Osteoblast (primary cell): ENCODE measurements at regions not wholly inside any gene's neighbourhood (a gene's known extent, or its start where the extent isn't known, plus 50 kb on each side); places are given as distances from the start of the nearest gene placed in this dataset.

ENCODE experiments used
- DNase-seq: peaks from one replicate; pipeline ENCODE4 v3.0.0; 2011; ENCODE audit warnings: low spot score, mixed read lengths; ENCODE audit not compliant: insufficient read length; ENCODE audit errors: missing footprints
- H2AFZ ChIP-seq: 2 replicates; pipeline ENCODE4 v1.6.0; 2011; ENCODE audit warnings: mild to moderate bottlenecking, low read length
- H3K27ac ChIP-seq: 2 replicates; pipeline ENCODE4 v1.5.1; 2011; ENCODE audit warnings: mild to moderate bottlenecking, low read depth, low read length, moderate library complexity
- H3K27me3 ChIP-seq: 2 replicates; pipeline ENCODE4 v1.6.0; 2012; ENCODE audit warnings: mild to moderate bottlenecking, control low read depth, inconsistent platforms, low read length, moderate library complexity; ENCODE audit not compliant: insufficient read depth
- H3K36me3 ChIP-seq: 2 replicates; pipeline ENCODE4 v1.5.1; 2011; ENCODE audit warnings: mild to moderate bottlenecking, low read length, control low read depth, moderate library complexity; ENCODE audit not compliant: insufficient read depth
- H3K4me1 ChIP-seq: 2 replicates; pipeline ENCODE4 v1.5.1; 2011; ENCODE audit warnings: mild to moderate bottlenecking, low read length, control low read depth, moderate library complexity; ENCODE audit not compliant: insufficient read depth
- H3K4me2 ChIP-seq: 2 replicates; pipeline ENCODE4 v1.6.0; 2011; ENCODE audit warnings: mild to moderate bottlenecking, low read length; ENCODE audit not compliant: insufficient read depth
- H3K4me3 ChIP-seq: fragments of 200-600 bp; sonication (generic); 3 replicates; pipeline ENCODE4 v1.5.1; 2012; ENCODE audit warnings: mild to moderate bottlenecking, low read length, inconsistent platforms; ENCODE audit not compliant: insufficient read depth
- H3K79me2 ChIP-seq: 2 replicates; pipeline ENCODE4 v1.6.0; 2012; ENCODE audit warnings: mild to moderate bottlenecking, low read length, control low read depth, inconsistent platforms; ENCODE audit not compliant: insufficient read depth
- H3K9me3 ChIP-seq: 2 replicates; pipeline ENCODE4 v1.5.1; 2011; ENCODE audit warnings: low read depth, low read length, control low read depth
- H4K20me1 ChIP-seq: 2 replicates; pipeline ENCODE4 v1.6.0; 2012; ENCODE audit warnings: mild to moderate bottlenecking, low read length, control low read depth; ENCODE audit not compliant: insufficient read depth
- CTCF ChIP-seq: IDR thresholded peaks from 2 replicates; pipeline ENCODE4 v1.5.1; 2011; ENCODE audit warnings: mild to moderate bottlenecking, low read depth, low read length, moderate library complexity; ENCODE audit errors: extremely low read depth

GRCh38 chr5:54823006-54823405 lies 162.4 kb downstream of the ESM1 start:
- Histone ChIP-seq H3K27me3 (no peaks in the 10 kb centered on the region), H3K4me3 (no peak overlapping the region), H3K4me2 (no peak overlapping the region), H4K20me1 (no peaks in the 10 kb centered on the region), H3K36me3 (no peaks in the 10 kb centered on the region), H3K4me1 (peaks cover 23% of the 10 kb centered on the region), H3K27ac (no peak overlapping the region), H3K79me2 (no peaks in the 10 kb centered on the region), H2AFZ (no peak overlapping the region), H3K9me3 (no peaks in the 10 kb centered on the region)
- no peak for TF ChIP-seq CTCF
- DNase-seq: no peak

- H3K9me3 ChIP-seq: no peaks in the 10 kb centered on the region
- peaks cover 23% of the 10 kb centered on the region for H3K4me1 ChIP-seq
- H2AFZ ChIP-seq: no peak overlapping the region
- no peaks in the 10 kb centered on the region for H3K27me3 ChIP-seq
- no peaks in the 10 kb centered on the region for H4K20me1 ChIP-seq
- no peak overlapping the region for H3K4me3 ChIP-seq
- H3K4me2 ChIP-seq: no peak overlapping the region
- no peaks in the 10 kb centered on the region for H3K79me2 ChIP-seq
- H3K36me3 ChIP-seq: no peaks in the 10 kb centered on the region
- no peak overlapping the region for H3K27ac ChIP-seq
- DNase-seq: no peak
- TF ChIP-seq CTCF: no peak
These were observed 163.1 kb downstream of the ESM1 start for GRCh38 chr5:54822324-54822687.

GRCh38 chr5:54821445-54822323 lies 163.7 kb downstream of the ESM1 start:
- no peaks in the 10 kb centered on the region for H3K9me3 ChIP-seq
- H3K4me2 ChIP-seq: no peak overlapping the region
- H3K4me3 ChIP-seq: no peak overlapping the region
- TF ChIP-seq CTCF: no peak
- H4K20me1 ChIP-seq: no peaks in the 10 kb centered on the region
- H2AFZ ChIP-seq: no peak overlapping the region
- H3K27me3 ChIP-seq: no peaks in the 10 kb centered on the region
- no peak overlapping the region for H3K27ac ChIP-seq
- peaks cover 23% of the 10 kb centered on the region for H3K4me1 ChIP-seq
- DNase-seq: no peak
- no peaks in the 10 kb centered on the region for H3K79me2 ChIP-seq
- H3K36me3 ChIP-seq: no peaks in the 10 kb centered on the region

GRCh38 chr5:54820346-54821134 lies 164.9 kb downstream of the ESM1 start:
- Histone ChIP-seq H3K4me3 (no peak overlapping the region), H3K36me3 (no peaks in the 10 kb centered on the region), H3K4me2 (no peak overlapping the region), H3K27ac (no peak overlapping the region), H3K4me1 (peaks cover 21% of the 10 kb centered on the region), H3K79me2 (no peaks in the 10 kb centered on the region), H3K9me3 (no peaks in the 10 kb centered on the region), H3K27me3 (no peaks in the 10 kb centered on the region), H4K20me1 (no peaks in the 10 kb centered on the region), H2AFZ (no peak overlapping the region)
- DNase-seq: no peak
- no peak for TF ChIP-seq CTCF
